GM12878 (cell line): ENCODE measurements at regions not wholly inside any gene's neighbourhood (a gene's known extent, or its start where the extent isn't known, plus 50 kb on each side); places are given as distances from the start of the nearest gene placed in this dataset.

Experiments
- EP300 ChIP-seq, 2 experiments: fragments of 150-350 bp in 1 of 2; IDR thresholded peaks; 2 replicates each; pipeline ENCODE4 v1.6.1; 2011 to 2012; ENCODE audit warnings: low read depth in 2 of 2, low read length in 2 of 2, borderline replicate concordance in 1 of 2, improper control_type of control experiment in 1 of 2, inconsistent platforms in 1 of 2; ENCODE audit not compliant: control insufficient read depth in 1 of 2
- SUZ12 ChIP-seq: fragments of 200-600 bp; sonication (generic); IDR thresholded peaks from one replicate; pipeline ENCODE4 v1.6.1; 2018; ENCODE audit warnings: antibody characterized with exemption, mild to moderate bottlenecking; ENCODE audit not compliant: unreplicated experiment
- TF ChIP-seq, protein P1 (sequence below), 3 experiments: IDR thresholded peaks in 2 of 3; conservative IDR thresholded peaks in 1 of 3; 2 replicates each; pipeline ENCODE4 v1.5.1; 2011; ENCODE audit warnings: low read depth in 3 of 3, low read length in 3 of 3, mild to moderate bottlenecking in 3 of 3, control low read depth in 2 of 3, moderate library complexity in 2 of 3, inconsistent platforms in 1 of 3, mixed read lengths in 1 of 3; ENCODE audit not compliant: control insufficient read depth in 2 of 3, insufficient read depth in 1 of 3; ENCODE audit errors: extremely low read depth in 1 of 3

DNA sequence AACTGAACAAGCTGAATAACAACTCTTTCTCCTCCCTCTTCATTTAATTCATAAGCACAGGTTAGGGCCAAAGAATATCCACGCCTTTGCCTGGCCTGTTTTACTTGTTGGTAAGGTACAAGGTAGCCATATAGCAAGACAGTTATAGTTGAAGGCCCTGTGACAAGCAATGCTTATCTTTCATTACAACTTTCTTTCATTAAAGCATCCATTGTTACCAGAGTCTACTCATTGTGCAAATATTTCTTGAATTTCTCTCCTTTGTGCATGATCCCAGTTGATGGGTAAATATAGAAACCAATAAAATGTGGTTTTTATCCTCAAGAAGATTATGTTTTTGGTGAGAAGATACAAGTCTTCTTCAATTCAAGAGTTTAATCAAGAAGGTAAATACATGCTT is 140.2 kb downstream of the UBE2E3 start:
- TF ChIP-seq EP300 (IDR thresholded peaks at IDR 0.05; ENCODE audit: borderline replicate concordance in 1 of 2, control insufficient read depth in 1 of 2, low read depth in 2 of 2, low read length in 2 of 2) (no peak), SUZ12 (no peak)
- TF ChIP-seq, protein P1, sequence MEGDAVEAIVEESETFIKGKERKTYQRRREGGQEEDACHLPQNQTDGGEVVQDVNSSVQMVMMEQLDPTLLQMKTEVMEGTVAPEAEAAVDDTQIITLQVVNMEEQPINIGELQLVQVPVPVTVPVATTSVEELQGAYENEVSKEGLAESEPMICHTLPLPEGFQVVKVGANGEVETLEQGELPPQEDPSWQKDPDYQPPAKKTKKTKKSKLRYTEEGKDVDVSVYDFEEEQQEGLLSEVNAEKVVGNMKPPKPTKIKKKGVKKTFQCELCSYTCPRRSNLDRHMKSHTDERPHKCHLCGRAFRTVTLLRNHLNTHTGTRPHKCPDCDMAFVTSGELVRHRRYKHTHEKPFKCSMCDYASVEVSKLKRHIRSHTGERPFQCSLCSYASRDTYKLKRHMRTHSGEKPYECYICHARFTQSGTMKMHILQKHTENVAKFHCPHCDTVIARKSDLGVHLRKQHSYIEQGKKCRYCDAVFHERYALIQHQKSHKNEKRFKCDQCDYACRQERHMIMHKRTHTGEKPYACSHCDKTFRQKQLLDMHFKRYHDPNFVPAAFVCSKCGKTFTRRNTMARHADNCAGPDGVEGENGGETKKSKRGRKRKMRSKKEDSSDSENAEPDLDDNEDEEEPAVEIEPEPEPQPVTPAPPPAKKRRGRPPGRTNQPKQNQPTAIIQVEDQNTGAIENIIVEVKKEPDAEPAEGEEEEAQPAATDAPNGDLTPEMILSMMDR (IDR thresholded peaks at IDR 0.05 in 2 of 3, conservative IDR thresholded peaks at IDR 0.05 in 1 of 3; ENCODE audit: control insufficient read depth in 2 of 3, extremely low read depth in 1 of 3, insufficient read depth in 1 of 3, low read depth in 3 of 3, low read length in 3 of 3), result no peak
